GM23248 (cell line): ENCODE measurements at regions not wholly inside any gene's neighbourhood (a gene's known extent, or its start where the extent isn't known, plus 50 kb on each side); places are given as distances from the start of the nearest gene placed in this dataset.

ENCODE experiments used
- DNase-seq: peaks from one replicate; pipeline ENCODE4 v3.0.0-alpha.2; 2015
- H2AFZ ChIP-seq: fragments of 200-600 bp; sonication (generic); 2 replicates; pipeline ENCODE4 v1.6.1; 2016; ENCODE audit warnings: antibody characterized with exemption
- H3F3A ChIP-seq: fragments of 200-600 bp; sonication (generic); 2 replicates; pipeline ENCODE4 v1.6.1; 2016; ENCODE audit warnings: mild to moderate bottlenecking, antibody characterized with exemption, mixed run types; ENCODE audit not compliant: insufficient read depth
- H3K27ac ChIP-seq: fragments of 200-600 bp; sonication (generic); 2 replicates; pipeline ENCODE4 v1.5.1; 2016; ENCODE audit warnings: mild to moderate bottlenecking
- H3K27me3 ChIP-seq: fragments of 200-600 bp; sonication (generic); replicated peaks from 2 replicates; pipeline ENCODE4 v1.6.1; 2016; ENCODE audit warnings: mild to moderate bottlenecking; ENCODE audit not compliant: insufficient read depth
- H3K36me3 ChIP-seq: fragments of 200-600 bp; sonication (generic); 2 replicates; pipeline ENCODE4 v1.6.1; 2016; ENCODE audit warnings: low read depth, mild to moderate bottlenecking
- H3K4me1 ChIP-seq: fragments of 200-600 bp; sonication (generic); 2 replicates; pipeline ENCODE4 v1.6.1; 2016; ENCODE audit warnings: mild to moderate bottlenecking; ENCODE audit not compliant: insufficient read depth
- H3K4me2 ChIP-seq: fragments of 200-600 bp; sonication (generic); one replicate; pipeline ENCODE4 v1.6.1; 2016; ENCODE audit warnings: mild to moderate bottlenecking; ENCODE audit not compliant: unreplicated experiment
- H3K4me3 ChIP-seq: fragments of 200-600 bp; sonication (generic); 2 replicates; pipeline ENCODE4 v1.5.1; 2016; ENCODE audit warnings: mild to moderate bottlenecking
- H3K79me2 ChIP-seq: fragments of 200-600 bp; sonication (generic); 2 replicates; pipeline ENCODE4 v1.6.1; 2016; ENCODE audit warnings: mild to moderate bottlenecking; ENCODE audit not compliant: insufficient read depth
- H3K9ac ChIP-seq: fragments of 200-600 bp; sonication (generic); 2 replicates; pipeline ENCODE4 v1.6.1; 2016; ENCODE audit warnings: mild to moderate bottlenecking
- H3K9me2 ChIP-seq: fragments of 200-600 bp; sonication (generic); 2 replicates; pipeline ENCODE4 v1.6.1; 2016; ENCODE audit warnings: mixed run types, mild to moderate bottlenecking, moderate library complexity; ENCODE audit not compliant: insufficient read depth
- H3K9me3 ChIP-seq: fragments of 200-600 bp; sonication (generic); one replicate; pipeline ENCODE4 v1.6.1; 2017; ENCODE audit warnings: low read depth
- H4K20me1 ChIP-seq: fragments of 200-600 bp; sonication (generic); 2 replicates; pipeline ENCODE4 v1.6.0; 2016; ENCODE audit not compliant: insufficient read depth
- EZH2 ChIP-seq: fragments of 200-600 bp; sonication (generic); IDR thresholded peaks from 2 replicates; pipeline ENCODE4 v1.6.1; 2018; ENCODE audit warnings: antibody characterized with exemption, mild to moderate bottlenecking; ENCODE audit not compliant: insufficient read depth, poor library complexity, severe bottlenecking
- EZH2phosphoT487 ChIP-seq: fragments of 200-600 bp; sonication (generic); IDR thresholded peaks from 2 replicates; pipeline ENCODE4 v1.6.1; 2018; ENCODE audit warnings: antibody characterized with exemption, moderate library complexity, mild to moderate bottlenecking, low read depth; ENCODE audit not compliant: insufficient read depth
- WGBS, 2 experiments: methylation state at CpG; one replicate each; pipeline ENCODE4 v1.1.6; 2015 to 2017; ENCODE audit warnings: low lambda C conversion rate in 2 of 2, low coverage in 1 of 2; ENCODE audit errors: missing lambda C conversion rate in 2 of 2; 5-methylcytosine and 5-hydroxymethylcytosine counted together
- in situ Hi-C: fragments of 300-500 bp; cut with MboI; formaldehyde crosslinking; loops from 2 replicates; pipeline ENCODE4 v1.15.0; 2020

GRCh38 chr1:212181015-212181882, 104.0 kb upstream of the PPP2R5A start:
- in situ Hi-C loops, result loop anchor here (5.0 kb wide), 1 partner anchor 46 kb away; no protein-coding TSS in a partner anchor
- peaks cover 14% of the 10 kb centered on the region for H3K4me1 ChIP-seq

DNA sequence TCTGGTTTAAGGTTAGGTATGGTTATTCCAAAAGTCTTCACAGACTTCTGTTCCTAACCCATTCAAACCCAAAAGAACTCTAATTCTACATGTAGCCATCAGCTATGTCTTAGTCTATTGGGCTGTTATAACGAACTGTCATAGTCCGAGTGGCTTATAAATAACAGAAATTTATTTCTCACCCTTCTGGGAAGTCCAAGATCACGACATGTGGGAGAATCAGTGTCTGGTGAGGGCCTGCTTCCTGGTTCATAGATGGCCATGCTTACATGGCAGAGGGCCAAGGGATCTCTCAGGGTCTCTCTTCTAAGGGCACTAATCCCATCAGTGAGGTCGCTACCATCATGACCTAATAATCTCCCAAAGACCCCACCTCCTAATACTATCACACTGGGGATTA, 103.0 kb upstream of the PPP2R5A start:
- TF ChIP-seq EZH2phosphoT487 (no peak), EZH2 (no peak)
- no peaks in the 10 kb centered on the region for H3K36me3 ChIP-seq
- no peak for DNase-seq
- H3K4me1 ChIP-seq, result peaks cover 14% of the 10 kb centered on the region
- H3K4me3 ChIP-seq, result no peak overlapping the region
- H3K27ac ChIP-seq, result no peak overlapping the region
- H4K20me1 ChIP-seq, result no peaks in the 10 kb centered on the region
- H3F3A ChIP-seq, result peaks cover 18% of the 10 kb centered on the region
- in situ Hi-C loops, result loop anchor here (5.0 kb wide), 1 partner anchor 45 kb away; no protein-coding TSS in a partner anchor
- H3K9me2 ChIP-seq, result no peaks in the 10 kb centered on the region
- H2AFZ ChIP-seq, result no peak overlapping the region
- H3K9ac ChIP-seq, result no peak overlapping the region
- no peak overlapping the region for H3K4me2 ChIP-seq
- H3K27me3 ChIP-seq, result no peaks in the 10 kb centered on the region
- no peaks in the 10 kb centered on the region for H3K79me2 ChIP-seq
- WGBS, 2 experiments, result 82 to 85% methylated on average over 4 of the region's 4 CpGs
- H3K9me3 ChIP-seq, result no peaks in the 10 kb centered on the region

More at GRCh38 chr1:212181015-212181882, 104.0 kb upstream of the PPP2R5A start:
- no peaks in the 10 kb centered on the region for H3K79me2 ChIP-seq
- no peaks in the 10 kb centered on the region for H4K20me1 ChIP-seq
- no peak overlapping the region for H3K4me3 ChIP-seq
- H3K36me3 ChIP-seq, result no peaks in the 10 kb centered on the region
- H3F3A ChIP-seq, result peaks cover 18% of the 10 kb centered on the region
- no peak overlapping the region for H3K4me2 ChIP-seq
- no peaks in the 10 kb centered on the region for H3K9me3 ChIP-seq
- H3K9me2 ChIP-seq, result no peaks in the 10 kb centered on the region
- no peak overlapping the region for H2AFZ ChIP-seq
- WGBS, 2 experiments, result 92 to 94% methylated on average over 6 of the region's 6 CpGs
- H3K9ac ChIP-seq, result no peak overlapping the region
- TF ChIP-seq EZH2phosphoT487, result no peak
- TF ChIP-seq EZH2, result no peak
- no peaks in the 10 kb centered on the region for H3K27me3 ChIP-seq
- no peak overlapping the region for H3K27ac ChIP-seq
- DNase-seq, result no peak

DNA sequence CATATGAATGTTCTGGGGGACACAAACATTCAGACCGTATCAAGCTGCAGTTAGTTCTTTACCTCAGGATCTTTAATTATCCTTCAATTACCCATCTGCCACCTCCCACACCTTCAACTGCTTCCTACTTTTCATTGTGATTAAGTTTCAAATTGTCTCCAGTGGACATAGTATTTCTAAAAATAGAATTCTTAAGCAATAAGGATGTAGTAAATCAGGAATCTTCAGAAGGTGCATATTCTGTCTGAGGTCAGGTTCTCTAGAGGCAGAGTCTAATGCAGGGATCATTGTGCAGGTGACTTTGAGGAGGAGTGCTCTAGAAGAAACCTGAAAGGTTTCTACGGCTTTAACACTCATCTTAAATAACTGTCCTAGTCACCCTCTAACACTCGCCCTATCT, 102.6 kb upstream of the PPP2R5A start:
- TF ChIP-seq EZH2 (no peak), EZH2phosphoT487 (no peak)
- Histone ChIP-seq H4K20me1 (no peaks in the 10 kb centered on the region), H2AFZ (no peak overlapping the region), H3K4me3 (no peak overlapping the region), H3K27me3 (no peaks in the 10 kb centered on the region), H3K27ac (no peak overlapping the region), H3K9me3 (no peaks in the 10 kb centered on the region), H3K4me1 (peaks cover 15% of the 10 kb centered on the region), H3K9me2 (no peaks in the 10 kb centered on the region), H3K9ac (no peak overlapping the region), H3F3A (peaks cover 18% of the 10 kb centered on the region), H3K36me3 (no peaks in the 10 kb centered on the region), H3K4me2 (no peak overlapping the region), H3K79me2 (no peaks in the 10 kb centered on the region)
- no peak for DNase-seq
- WGBS, 2 experiments, result 84 to 87% methylated on average over 3 of the region's 3 CpGs
- in situ Hi-C loops, result loop anchor here (5.0 kb wide), 1 partner anchor 45 kb away; no protein-coding TSS in a partner anchor

GRCh38 chr1:212186427-212187207, 98.6 kb upstream of the PPP2R5A start:
- 0 out of 2 replicates have a peak, but pooled peaks cover 4% of the 10 kb centered on the region for H3K4me1 ChIP-seq
- H2AFZ ChIP-seq, result no peak overlapping the region
- H3K27me3 ChIP-seq, result no peaks in the 10 kb centered on the region
- no peak for TF ChIP-seq EZH2phosphoT487
- TF ChIP-seq EZH2, result no peak
- H3K36me3 ChIP-seq, result no peaks in the 10 kb centered on the region
- no peak overlapping the region for H3K4me3 ChIP-seq
- no peak overlapping the region for H3K9ac ChIP-seq
- WGBS, 2 experiments, result 69 to 70% methylated on average over 8 of the region's 8 CpGs
- H3K4me2 ChIP-seq, result no peak overlapping the region
- no peaks in the 10 kb centered on the region for H3K79me2 ChIP-seq
- H3K9me2 ChIP-seq, result no peaks in the 10 kb centered on the region
- H3K9me3 ChIP-seq, result no peaks in the 10 kb centered on the region
- no peak overlapping the region for H3K27ac ChIP-seq
- H4K20me1 ChIP-seq, result no peaks in the 10 kb centered on the region
- DNase-seq, result no peak
- no peaks in the 10 kb centered on the region for H3F3A ChIP-seq
- in situ Hi-C loops, result no loop called here
